ENCODE measurements at regions not wholly inside any gene's neighbourhood (a gene's known extent, or its start where the extent isn't known, plus 50 kb on each side); places are given as distances from the start of the nearest gene placed in this dataset.

DNA sequence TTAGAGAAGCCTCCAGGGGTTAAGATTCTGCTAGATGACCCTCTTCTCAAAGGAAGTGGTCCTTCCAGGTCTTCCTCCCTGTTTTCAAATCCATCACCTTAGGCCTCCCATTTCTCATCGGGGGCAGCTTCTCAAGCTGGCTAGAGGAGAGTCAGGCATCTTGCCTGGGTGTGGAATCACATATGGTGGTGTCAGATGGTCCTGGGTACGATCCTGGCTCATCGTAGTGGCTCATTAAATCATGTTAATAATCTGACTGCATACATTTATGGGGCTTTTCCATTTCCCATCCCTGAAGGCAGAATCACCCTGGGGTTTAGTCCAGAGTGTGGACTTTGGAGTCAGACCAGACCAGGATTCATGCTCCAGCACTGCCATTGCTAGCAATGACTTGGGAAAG is 132.6 kb downstream of the RPS24 start:
- TF ChIP-seq POLR2AphosphoS5 (IDR thresholded peaks at IDR 0.05) (no peak), EP300 (IDR thresholded peaks at IDR 0.05) (no peak)
- TF ChIP-seq, protein P1, sequence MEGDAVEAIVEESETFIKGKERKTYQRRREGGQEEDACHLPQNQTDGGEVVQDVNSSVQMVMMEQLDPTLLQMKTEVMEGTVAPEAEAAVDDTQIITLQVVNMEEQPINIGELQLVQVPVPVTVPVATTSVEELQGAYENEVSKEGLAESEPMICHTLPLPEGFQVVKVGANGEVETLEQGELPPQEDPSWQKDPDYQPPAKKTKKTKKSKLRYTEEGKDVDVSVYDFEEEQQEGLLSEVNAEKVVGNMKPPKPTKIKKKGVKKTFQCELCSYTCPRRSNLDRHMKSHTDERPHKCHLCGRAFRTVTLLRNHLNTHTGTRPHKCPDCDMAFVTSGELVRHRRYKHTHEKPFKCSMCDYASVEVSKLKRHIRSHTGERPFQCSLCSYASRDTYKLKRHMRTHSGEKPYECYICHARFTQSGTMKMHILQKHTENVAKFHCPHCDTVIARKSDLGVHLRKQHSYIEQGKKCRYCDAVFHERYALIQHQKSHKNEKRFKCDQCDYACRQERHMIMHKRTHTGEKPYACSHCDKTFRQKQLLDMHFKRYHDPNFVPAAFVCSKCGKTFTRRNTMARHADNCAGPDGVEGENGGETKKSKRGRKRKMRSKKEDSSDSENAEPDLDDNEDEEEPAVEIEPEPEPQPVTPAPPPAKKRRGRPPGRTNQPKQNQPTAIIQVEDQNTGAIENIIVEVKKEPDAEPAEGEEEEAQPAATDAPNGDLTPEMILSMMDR (IDR thresholded peaks at IDR 0.05): no peak

Measured in suprapubic skin (tissue), 4 donors.